ENCODE measurements at regions not wholly inside any gene's neighbourhood (a gene's known extent, or its start where the extent isn't known, plus 50 kb on each side); places are given as distances from the start of the nearest gene placed in this dataset.

GRCh38 chr6:6474170-6474920 lies 114.2 kb upstream of the LY86 start:
- Histone ChIP-seq H3K9ac (ENCODE audit: low read depth in 1 of 2, low read length in 2 of 2) (no peak overlapping the region), H3K36me3 (ENCODE audit: control insufficient read depth in 4 of 4, insufficient read depth in 3 of 4, low read depth in 1 of 4, low read length in 3 of 4) (no peaks in the 10 kb centered on the region), H3K4me1 (ENCODE audit: control insufficient read depth in 4 of 4, insufficient read depth in 4 of 4, low read length in 3 of 4) (no peaks in the 10 kb centered on the region), H3K27me3 (ENCODE audit: control insufficient read depth in 4 of 4, insufficient read depth in 4 of 4, low read length in 3 of 4) (no peaks in the 10 kb centered on the region), H3K9me3 (ENCODE audit: control insufficient read depth in 4 of 4, low read length in 3 of 4) (peaks cover 0 to 5% (median 2%) of the 10 kb centered on the region in 4 donors), H3K4me3 (ENCODE audit: low read depth in 1 of 3, low read length in 3 of 3) (no peak overlapping the region), H3K27ac (ENCODE audit: low read depth in 1 of 2, low read length in 2 of 2) (no peak overlapping the region)
- DNase-seq (ENCODE audit: low spot score): no peak
- 82% methylated on average over 11 of the region's 11 CpGs for WGBS
- TF ChIP-seq NR2F2 (IDR thresholded peaks at IDR 0.05) (no peak), HNF4A (conservative IDR thresholded peaks at IDR 0.05) (no peak), SP1 (IDR thresholded peaks at IDR 0.05) (no peak), CTCF (IDR thresholded peaks at IDR 0.05; ENCODE audit: low read depth, low read length, missing input control) (no peak), RAD21 (IDR thresholded peaks at IDR 0.05) (no peak), FOXA1 (IDR thresholded peaks at IDR 0.05) (no peak), EGR1 (IDR thresholded peaks at IDR 0.05; ENCODE audit: low read depth in 2 of 2) (no peak), YY1 (IDR thresholded peaks at IDR 0.05) (no peak), GABPA (IDR thresholded peaks at IDR 0.05 in 1 of 2, conservative IDR thresholded peaks at IDR 0.05 in 1 of 2) (no peak)
- TF ChIP-seq, protein P1, sequence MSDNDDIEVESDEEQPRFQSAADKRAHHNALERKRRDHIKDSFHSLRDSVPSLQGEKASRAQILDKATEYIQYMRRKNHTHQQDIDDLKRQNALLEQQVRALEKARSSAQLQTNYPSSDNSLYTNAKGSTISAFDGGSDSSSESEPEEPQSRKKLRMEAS (IDR thresholded peaks at IDR 0.05): no peak
- TF ChIP-seq, protein P2, sequence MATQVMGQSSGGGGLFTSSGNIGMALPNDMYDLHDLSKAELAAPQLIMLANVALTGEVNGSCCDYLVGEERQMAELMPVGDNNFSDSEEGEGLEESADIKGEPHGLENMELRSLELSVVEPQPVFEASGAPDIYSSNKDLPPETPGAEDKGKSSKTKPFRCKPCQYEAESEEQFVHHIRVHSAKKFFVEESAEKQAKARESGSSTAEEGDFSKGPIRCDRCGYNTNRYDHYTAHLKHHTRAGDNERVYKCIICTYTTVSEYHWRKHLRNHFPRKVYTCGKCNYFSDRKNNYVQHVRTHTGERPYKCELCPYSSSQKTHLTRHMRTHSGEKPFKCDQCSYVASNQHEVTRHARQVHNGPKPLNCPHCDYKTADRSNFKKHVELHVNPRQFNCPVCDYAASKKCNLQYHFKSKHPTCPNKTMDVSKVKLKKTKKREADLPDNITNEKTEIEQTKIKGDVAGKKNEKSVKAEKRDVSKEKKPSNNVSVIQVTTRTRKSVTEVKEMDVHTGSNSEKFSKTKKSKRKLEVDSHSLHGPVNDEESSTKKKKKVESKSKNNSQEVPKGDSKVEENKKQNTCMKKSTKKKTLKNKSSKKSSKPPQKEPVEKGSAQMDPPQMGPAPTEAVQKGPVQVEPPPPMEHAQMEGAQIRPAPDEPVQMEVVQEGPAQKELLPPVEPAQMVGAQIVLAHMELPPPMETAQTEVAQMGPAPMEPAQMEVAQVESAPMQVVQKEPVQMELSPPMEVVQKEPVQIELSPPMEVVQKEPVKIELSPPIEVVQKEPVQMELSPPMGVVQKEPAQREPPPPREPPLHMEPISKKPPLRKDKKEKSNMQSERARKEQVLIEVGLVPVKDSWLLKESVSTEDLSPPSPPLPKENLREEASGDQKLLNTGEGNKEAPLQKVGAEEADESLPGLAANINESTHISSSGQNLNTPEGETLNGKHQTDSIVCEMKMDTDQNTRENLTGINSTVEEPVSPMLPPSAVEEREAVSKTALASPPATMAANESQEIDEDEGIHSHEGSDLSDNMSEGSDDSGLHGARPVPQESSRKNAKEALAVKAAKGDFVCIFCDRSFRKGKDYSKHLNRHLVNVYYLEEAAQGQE (IDR thresholded peaks at IDR 0.05): no peak

GRCh38 chr6:6479785-6480184 lies 108.7 kb upstream of the LY86 start:
- H3K4me1 ChIP-seq (ENCODE audit: control insufficient read depth in 4 of 4, insufficient read depth in 4 of 4, low read length in 3 of 4): no peaks in the 10 kb centered on the region
- H3K4me3 ChIP-seq (ENCODE audit: low read depth in 1 of 3, low read length in 3 of 3): no peak overlapping the region
- H3K27me3 ChIP-seq (ENCODE audit: control insufficient read depth in 4 of 4, insufficient read depth in 4 of 4, low read length in 3 of 4): no peaks in the 10 kb centered on the region
- no peak overlapping the region for H3K9ac ChIP-seq (ENCODE audit: low read depth in 1 of 2, low read length in 2 of 2)
- no peak for DNase-seq (ENCODE audit: low spot score)
- peaks cover 0 to 6% (median 2%) of the 10 kb centered on the region in 4 donors for H3K9me3 ChIP-seq (ENCODE audit: control insufficient read depth in 4 of 4, low read length in 3 of 4)
- WGBS: 69% methylated on average over 6 of the region's 6 CpGs
- H3K36me3 ChIP-seq (ENCODE audit: control insufficient read depth in 4 of 4, insufficient read depth in 3 of 4, low read depth in 1 of 4, low read length in 3 of 4): no peaks in the 10 kb centered on the region
- H3K27ac ChIP-seq (ENCODE audit: low read depth in 1 of 2, low read length in 2 of 2): no peak overlapping the region
- TF ChIP-seq, protein P1 (IDR thresholded peaks at IDR 0.05): no peak

Data from liver (tissue), 8 donors.